A549 (cell line): ENCODE measurements at regions not wholly inside any gene's neighbourhood (a gene's known extent, or its start where the extent isn't known, plus 50 kb on each side); places are given as distances from the start of the nearest gene placed in this dataset.

Experiments used
- ATAC-seq, 2 experiments: fragments of 200-7000 bp in 1 of 2; fragments of >200 bp in 1 of 2; cut with Nextera tagmentation in 1 of 2; cut with Tn5 transposase in 1 of 2; 3 replicates each; pipeline versions ENCODE4 v1.8.0 to v1.9.1; 2018 to 2020; ENCODE audit warnings: mild to moderate bottlenecking in 1 of 2, moderate library complexity in 1 of 2
- CTCF ChIA-PET: fragments of 300-600 bp; sonication (Branson Sonifier 250); formaldehyde crosslinking; extraction: SDS; loops from one replicate; lab custom pipeline; 2021; ENCODE audit warnings: antibody characterized with exemption, inconsistent platforms; lab: Yijun Ruan, JAX
- POLR2A ChIA-PET: fragments of 350-600 bp; formaldehyde crosslinking; extraction: SDS; loops from one replicate; lab custom pipeline; 2021; ENCODE audit warnings: antibody characterized with exemption, inconsistent platforms; lab: Yijun Ruan, JAX
- DNase-seq, 2 experiments: peaks; one replicate each; pipeline versions ENCODE4 v3.0.0 to v3.0.0-alpha.2; 2011 to 2016; ENCODE audit warnings: low read depth in 1 of 2, low spot score in 1 of 2
- FAIRE-seq: peaks from 2 replicates; lab custom pipeline; 2011; peaks lifted over from hg19 to GRCh38; lab: Jason Lieb, UNC
- H3K27ac ChIP-seq, 2 experiments: fragments of >200 bp; sonication (Bioruptor Twin); formaldehyde crosslinking; 3 replicates each; pipeline ENCODE4 v1.5.1; 2016 to 2017
- H3K4me1 ChIP-seq: fragments of >200 bp; sonication (Bioruptor Twin); formaldehyde crosslinking; 3 replicates; pipeline ENCODE4 v1.6.1; 2016
- H3K4me2 ChIP-seq: fragments of >200 bp; sonication (Bioruptor Twin); formaldehyde crosslinking; 3 replicates; pipeline ENCODE4 v1.6.1; 2016
- H3K4me3 ChIP-seq: fragments of >200 bp; sonication (Bioruptor Twin); formaldehyde crosslinking; 3 replicates; pipeline ENCODE4 v1.5.1; 2016
- H3K9me3 ChIP-seq: fragments of >200 bp; sonication (Bioruptor Twin); formaldehyde crosslinking; 3 replicates; pipeline ENCODE4 v1.6.1; 2016
- ATOH8 ChIP-seq: fragments of 250-450 bp; sonication (Bioruptor Pico); IDR thresholded peaks from 2 replicates; pipeline ENCODE4 v1.5.0; 2020; ENCODE audit warnings: low read depth, mild to moderate bottlenecking, moderate library complexity
- BCL3 ChIP-seq: fragments of >200 bp; sonication (Bioruptor Twin); formaldehyde crosslinking; IDR thresholded peaks from 3 replicates; pipeline ENCODE4 v1.6.1; 2016
- BHLHE40 ChIP-seq: IDR thresholded peaks from 2 replicates; pipeline ENCODE4 v1.6.1; 2012; ENCODE audit warnings: low read depth, low read length, inconsistent platforms
- CBX8 ChIP-seq: fragments of 200-600 bp; sonication (generic); IDR thresholded peaks from 2 replicates; pipeline ENCODE4 v1.6.1; 2016
- CEBPB ChIP-seq, 2 experiments: fragments of >200 bp in 1 of 2; sonication (Bioruptor Twin) in 1 of 2; formaldehyde crosslinking in 1 of 2; IDR thresholded peaks; 2 replicates each; pipeline ENCODE4 v1.6.1; 2012 to 2016
- CHD2 ChIP-seq: fragments of 150-350 bp; IDR thresholded peaks from 2 replicates; pipeline ENCODE4 v1.6.1; 2014; ENCODE audit warnings: low read length; ENCODE audit not compliant: partially characterized antibody
- CHD4 ChIP-seq: fragments of 200-600 bp; sonication (generic); IDR thresholded peaks from 2 replicates; pipeline ENCODE4 v1.6.1; 2016; ENCODE audit warnings: antibody characterized with exemption, mild to moderate bottlenecking, borderline replicate concordance
- EHF ChIP-seq: fragments of 250-450 bp; sonication (Bioruptor Pico); IDR thresholded peaks from 2 replicates; pipeline ENCODE4 v1.5.0; 2020; ENCODE audit warnings: mild to moderate bottlenecking
- FOSB ChIP-seq: fragments of 250-450 bp; sonication (Bioruptor Pico); IDR thresholded peaks from 2 replicates; pipeline ENCODE4 v1.5.0; 2020; ENCODE audit warnings: mild to moderate bottlenecking, moderate library complexity
- GATA3 ChIP-seq: IDR thresholded peaks from 2 replicates; pipeline ENCODE4 v1.6.1; 2012; ENCODE audit warnings: borderline replicate concordance
- HES2 ChIP-seq: fragments of >200 bp; sonication (Bioruptor Twin); formaldehyde crosslinking; IDR thresholded peaks from 2 replicates; pipeline ENCODE4 v1.6.1; 2016
- HMGXB4 ChIP-seq: fragments of 250-450 bp; sonication (Bioruptor Pico); IDR thresholded peaks from 2 replicates; pipeline ENCODE4 v1.5.0; 2021; ENCODE audit warnings: mild to moderate bottlenecking, moderate library complexity, borderline replicate concordance
- HOXA7 ChIP-seq: fragments of 250-450 bp; sonication (Bioruptor Pico); IDR thresholded peaks from 2 replicates; pipeline ENCODE4 v1.5.0; 2020; ENCODE audit warnings: mild to moderate bottlenecking, moderate library complexity
- MAFK ChIP-seq: fragments of 450-650 bp; IDR thresholded peaks from 2 replicates; pipeline ENCODE4 v1.6.1; 2014; ENCODE audit not compliant: partially characterized antibody
- NFE2L2 ChIP-seq: fragments of 150-350 bp; conservative IDR thresholded peaks from 2 replicates; pipeline ENCODE4 v1.6.1; 2014; ENCODE audit warnings: low read length
- RARB ChIP-seq: fragments of 250-450 bp; sonication (Bioruptor Pico); IDR thresholded peaks from 2 replicates; pipeline ENCODE4 v1.8.0; 2021; ENCODE audit warnings: mild to moderate bottlenecking, moderate library complexity
- RCOR1 ChIP-seq: fragments of 150-350 bp; IDR thresholded peaks from 2 replicates; pipeline ENCODE4 v1.6.1; 2014; ENCODE audit warnings: antibody characterized with exemption, low read length, low read depth
- RNF2 ChIP-seq: fragments of 200-600 bp; sonication (generic); IDR thresholded peaks from 2 replicates; pipeline ENCODE4 v1.6.1; 2016; ENCODE audit warnings: low read depth, mild to moderate bottlenecking, antibody characterized with exemption, moderate library complexity, borderline replicate concordance
- ZNF302 ChIP-seq: fragments of 250-450 bp; sonication (Bioruptor Pico); IDR thresholded peaks from 2 replicates; pipeline ENCODE4 v1.9.0; 2021; ENCODE audit warnings: inconsistent platforms, mild to moderate bottlenecking, moderate library complexity
- WGBS: methylation state at CpG from one replicate; pipeline ENCODE4 v1.1.6; 2017; ENCODE audit errors: missing lambda C conversion rate; 5-methylcytosine and 5-hydroxymethylcytosine counted together

- TF ChIP-seq ATOH8 (no peak), HES2 (no peak)
Observed at GRCh38 chr2:217743407-217743806, 259.4 kb downstream of the TNS1 start (continued).

GRCh38 chr2:217742841-217743240, 260.0 kb downstream of the TNS1 start:
- Histone ChIP-seq H3K4me3 (no peak overlapping the region), H3K27ac (no peak overlapping the region), H3K4me2 (no peak overlapping the region), H3K9me3 (no peaks in the 10 kb centered on the region), H3K4me1 (no peaks in the 10 kb centered on the region)
- ChIA-PET CTCF (interaction anchor here (0.6 to 1.1 kb wide), 2 partner anchors 13 to 582 kb away, joined by 3 read pairs; no protein-coding TSS in a partner anchor), POLR2A (no interaction called here)
- TF ChIP-seq HOXA7 (no peak), ATOH8 (no peak), CBX8 (no peak), EHF (CRISPR knock-in tag) (no peak), BHLHE40 (no peak), BCL3 (no peak), GATA3 (no peak), CEBPB (IDR thresholded peaks at IDR 0.05) (no peak), RCOR1 (no peak), RARB (CRISPR knock-in tag) (no peak), CHD4 (no peak), CHD2 (no peak), FOSB (CRISPR knock-in tag) (no peak), RNF2 (no peak)
- no peak for DNase-seq
- WGBS = 35% methylated on average over 5 of the region's 5 CpGs
- FAIRE-seq = no peak
- no peak for ATAC-seq

GRCh38 chr2:217742276-217742675, 260.5 kb downstream of the TNS1 start:
- no peaks in the 10 kb centered on the region for H3K9me3 ChIP-seq
- CTCF ChIA-PET = no interaction called here
- FAIRE-seq (no peak), ATAC-seq (no peak), DNase-seq (no peak)
- no peak overlapping the region for H3K4me3 ChIP-seq
- POLR2A ChIA-PET = no interaction called here
- H3K4me1 ChIP-seq = no peaks in the 10 kb centered on the region
- TF ChIP-seq GATA3 (no peak), RARB (CRISPR knock-in tag) (no peak), HMGXB4 (no peak), ZNF302 (CRISPR knock-in tag) (no peak), MAFK (no peak), NFE2L2 (no peak)
- no peak overlapping the region for H3K27ac ChIP-seq
- no peak overlapping the region for H3K4me2 ChIP-seq
- WGBS = 59% methylated on average over 4 of the region's 4 CpGs
